ENCODE measurements at regions not wholly inside any gene's neighbourhood (a gene's known extent, or its start where the extent isn't known, plus 50 kb on each side); places are given as distances from the start of the nearest gene placed in this dataset.
A peak's percentile ranks its signal among the peaks of the same experiment; 100 is the strongest.
"Not testable (repeated sequence)": the region's sequence is repeated elsewhere in the genome, so short reads cannot be mapped to it uniquely, and the experiment has no call there.

GRCh38 chr4:3864742-3865721 is 98.8 kb downstream of the ADRA2C start:
- DNase-seq: no peak

GRCh38 chr4:3865986-3866812 is 100.0 kb downstream of the ADRA2C start:
- no peak for DNase-seq

GRCh38 chr4:3866813-3867129 is 100.6 kb downstream of the ADRA2C start:
- DNase-seq: no peak

- no peak for DNase-seq
Measured at GRCh38 chr4:3867403-3868100, 101.4 kb downstream of the ADRA2C start.

- no peak for DNase-seq
Measured at GRCh38 chr4:3868211-3869173, 102.3 kb downstream of the ADRA2C start.

- DNase-seq: no peak
Measured at GRCh38 chr4:3869174-3869572, 103.0 kb downstream of the ADRA2C start.

- no peak for DNase-seq
Measured at GRCh38 chr4:3869661-3870566, 103.7 kb downstream of the ADRA2C start.

- DNase-seq: no peak
Measured at GRCh38 chr4:3870567-3870962, 104.4 kb downstream of the ADRA2C start.

GRCh38 chr4:3871181-3871852 is 105.1 kb downstream of the ADRA2C start:
- peak in 18 of 56 donors; percentile 4 to 86 (median 26) for DNase-seq

- DNase-seq: no peak
Measured at GRCh38 chr4:3871881-3872833, 106.0 kb downstream of the ADRA2C start.

GRCh38 chr4:3872834-3873313 is 106.7 kb downstream of the ADRA2C start:
- no peak for DNase-seq

- no peak for DNase-seq
Measured at GRCh38 chr4:3873408-3874027, 107.3 kb downstream of the ADRA2C start.

GRCh38 chr4:3874028-3874415 is 107.8 kb downstream of the ADRA2C start:
- DNase-seq: no peak

GRCh38 chr4:3874525-3875110 is 108.4 kb downstream of the ADRA2C start:
- no peak for DNase-seq

- DNase-seq: no peak
Measured at GRCh38 chr4:3875466-3875865, 109.3 kb downstream of the ADRA2C start.

GRCh38 chr4:3876057-3876845 is 110.1 kb downstream of the ADRA2C start:
- DNase-seq: not testable (repeated sequence)
